ENCODE measurements at regions not wholly inside any gene's neighbourhood (a gene's known extent, or its start where the extent isn't known, plus 50 kb on each side); places are given as distances from the start of the nearest gene placed in this dataset.

DNA sequence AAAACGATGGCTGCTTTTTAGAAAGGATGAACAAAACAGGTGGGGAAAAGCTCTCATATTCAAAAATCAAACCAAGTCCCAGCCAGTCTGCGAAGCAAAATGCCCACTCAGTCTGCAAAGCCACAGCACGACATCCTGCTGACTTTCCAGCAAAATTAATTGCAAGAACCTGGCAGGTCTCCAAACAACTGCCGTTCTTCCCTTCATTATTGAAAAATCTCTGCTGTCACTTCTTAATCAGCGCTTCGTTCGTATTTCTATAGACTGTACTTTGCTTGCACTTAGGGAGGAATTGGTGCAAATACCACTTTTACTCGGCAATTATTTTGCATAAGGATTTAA is 222.4 kb downstream of the CBLN4 start:
- no peak for DNase-seq

DNA sequence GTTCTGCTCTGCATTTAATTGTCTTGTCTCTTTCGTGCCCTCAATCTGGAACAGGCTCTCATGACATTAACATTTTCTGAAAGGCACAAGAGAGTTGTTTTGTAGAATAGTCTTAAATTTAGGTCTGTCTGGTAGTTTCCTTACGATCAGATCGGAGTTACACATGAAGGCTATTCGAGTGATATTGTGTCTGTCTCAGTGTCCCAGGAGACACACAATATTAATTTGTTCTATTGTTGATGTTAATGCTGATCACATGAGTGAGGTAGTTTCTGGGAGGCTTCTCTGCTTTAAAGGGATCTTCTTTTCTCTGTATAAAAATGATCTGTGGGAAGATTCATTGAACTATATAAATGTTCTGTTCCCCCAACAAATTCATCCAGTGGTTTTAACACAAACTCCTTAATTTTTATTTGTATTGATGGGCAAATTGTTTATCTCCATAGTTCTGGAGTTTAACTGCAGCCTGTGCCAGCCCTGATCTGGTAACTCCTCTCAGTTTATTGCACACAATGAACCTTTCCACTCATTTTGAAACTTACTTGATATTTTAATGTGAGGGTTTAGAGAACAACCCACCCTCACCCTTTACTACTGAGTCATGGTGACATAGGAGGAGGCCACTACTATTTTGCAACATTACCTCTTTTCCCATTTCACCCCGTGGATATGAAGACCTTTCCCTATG is 223.0 kb downstream of the CBLN4 start:
- no peak for DNase-seq

DNA sequence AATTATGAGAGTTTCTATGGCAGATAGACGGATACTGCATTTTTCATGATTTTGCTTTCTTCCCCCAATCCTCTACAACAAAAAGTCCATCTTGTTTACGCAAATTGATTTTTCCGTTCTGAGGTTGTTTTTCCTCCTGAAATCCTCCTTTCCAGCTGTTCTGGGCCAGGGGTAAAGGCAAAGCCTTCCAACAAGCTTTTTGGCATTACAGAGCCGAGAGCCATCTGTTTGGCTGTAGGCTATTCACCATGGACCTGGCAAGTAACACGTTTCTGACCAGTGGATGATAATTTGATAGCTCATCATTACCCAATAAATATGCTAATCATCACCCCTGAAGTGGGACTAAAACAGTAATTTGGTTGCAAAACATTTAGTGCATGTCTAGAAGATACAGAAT is 226.5 kb downstream of the CBLN4 start:
- no peak for DNase-seq

DNA sequence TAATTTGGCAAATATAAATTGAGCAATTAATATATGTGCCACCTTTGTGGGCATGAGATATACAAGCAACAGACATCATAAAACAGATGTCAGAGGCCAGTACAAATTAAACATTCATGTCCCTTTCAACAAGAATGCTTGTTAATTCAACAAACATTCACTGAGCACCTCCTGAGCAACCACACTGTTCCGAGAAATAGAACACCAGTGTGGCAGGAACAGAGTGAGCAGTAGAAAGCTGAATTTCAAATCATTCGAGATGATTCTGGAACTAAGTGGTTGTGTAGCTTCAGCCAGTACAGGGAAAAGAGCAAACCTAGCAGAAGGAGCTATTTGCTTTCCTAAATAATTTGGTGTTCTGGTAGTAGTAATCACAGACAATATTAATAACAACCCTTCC is 227.7 kb downstream of the CBLN4 start:
- DNase-seq, result no peak

DNA sequence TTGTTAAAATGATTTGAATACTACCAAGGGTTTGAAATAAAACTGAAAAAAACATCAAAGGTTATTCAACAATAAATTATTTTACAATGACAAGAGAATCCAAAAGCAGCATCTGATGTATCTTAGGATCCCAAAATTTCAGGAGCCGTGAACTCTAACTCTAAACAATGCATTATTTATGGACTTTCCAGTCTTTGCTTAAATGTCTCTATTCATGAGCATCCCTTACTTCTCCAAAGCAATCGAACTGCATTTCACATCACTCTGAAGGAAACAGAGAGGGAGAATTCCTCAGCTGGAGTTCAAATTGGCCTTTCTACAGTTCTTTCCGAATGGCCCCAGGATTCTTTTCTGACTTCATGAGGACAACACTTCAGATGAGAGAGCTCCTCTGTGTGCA is 229.1 kb downstream of the CBLN4 start:
- no peak for DNase-seq

DNA sequence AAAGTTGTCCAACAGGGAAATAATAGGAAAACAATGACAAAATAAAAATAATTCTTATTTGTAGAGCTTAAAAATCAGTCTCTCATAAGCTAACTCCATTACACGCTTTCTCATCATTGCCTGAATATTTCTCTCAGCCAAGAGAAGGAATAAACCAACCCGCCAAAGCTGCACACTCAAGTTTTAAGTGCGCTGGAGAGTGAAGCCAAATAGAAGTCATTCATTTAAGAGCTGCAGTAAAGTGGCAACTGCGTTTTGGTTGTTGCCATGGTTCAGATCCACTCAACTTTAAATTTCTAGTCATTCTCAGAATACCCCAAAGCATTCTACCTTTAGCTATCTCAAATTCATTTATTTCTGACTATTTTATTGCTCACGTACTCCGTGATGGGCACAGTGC is 230.7 kb downstream of the CBLN4 start:
- DNase-seq, result no peak

DNA sequence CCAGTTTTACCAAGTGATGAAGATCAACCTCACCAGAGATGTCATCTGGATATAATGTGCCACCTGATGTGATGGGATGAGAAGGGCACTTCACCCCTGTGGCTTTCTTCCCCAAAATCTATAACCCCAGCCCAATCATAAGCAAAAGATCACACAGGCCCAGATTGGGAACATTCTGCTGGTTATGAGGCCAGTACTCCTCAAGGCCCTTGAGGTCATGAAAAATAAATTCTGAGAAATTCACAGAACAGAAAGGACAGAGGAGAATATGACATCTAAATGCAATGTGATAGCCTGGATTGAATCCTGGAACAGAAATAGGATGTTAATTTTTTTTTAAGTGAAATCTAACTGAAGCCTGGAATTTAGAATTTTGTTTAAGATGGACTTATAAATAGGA is 243.5 kb downstream of the CBLN4 start:
- no peak for DNase-seq

DNA sequence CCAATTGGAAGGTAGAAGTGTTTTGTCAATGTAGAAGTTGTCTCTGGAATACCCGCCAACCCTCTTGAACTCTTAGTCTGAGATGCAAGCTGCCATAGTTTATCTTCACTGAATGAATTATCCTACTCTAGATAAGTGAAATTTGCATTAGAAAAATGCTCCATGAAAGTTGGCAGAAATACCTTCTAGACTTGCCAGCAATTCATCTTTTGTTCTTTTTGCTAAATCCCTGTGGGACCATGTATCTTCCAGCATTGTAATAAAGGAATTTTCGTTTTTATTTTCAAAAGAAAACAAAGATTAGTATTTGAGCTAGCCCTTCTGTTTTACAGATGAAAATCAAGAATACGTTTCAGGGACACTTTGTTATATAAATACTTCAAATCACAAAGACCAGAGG is 244.2 kb downstream of the CBLN4 start:
- no peak for DNase-seq

DNA sequence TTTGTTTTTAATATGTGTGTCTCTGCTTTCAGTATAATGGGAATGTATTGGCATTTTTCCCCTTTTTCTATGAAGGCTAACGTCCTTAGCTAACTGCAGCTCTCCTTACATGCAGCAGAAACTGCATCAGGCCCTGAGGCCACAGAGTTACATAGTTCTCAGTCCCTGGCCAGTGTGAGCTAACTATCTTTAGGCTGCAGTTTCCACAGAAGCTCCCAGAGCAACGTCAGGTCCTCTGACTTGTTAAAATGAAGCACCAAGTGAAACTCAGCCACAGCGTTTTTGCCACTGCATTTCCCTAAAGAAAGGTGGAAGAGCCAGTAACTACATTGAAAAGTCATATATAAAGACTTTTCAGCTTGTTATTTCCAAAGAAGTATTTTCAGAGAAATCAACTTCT is 244.7 kb downstream of the CBLN4 start:
- no peak for DNase-seq

DNA sequence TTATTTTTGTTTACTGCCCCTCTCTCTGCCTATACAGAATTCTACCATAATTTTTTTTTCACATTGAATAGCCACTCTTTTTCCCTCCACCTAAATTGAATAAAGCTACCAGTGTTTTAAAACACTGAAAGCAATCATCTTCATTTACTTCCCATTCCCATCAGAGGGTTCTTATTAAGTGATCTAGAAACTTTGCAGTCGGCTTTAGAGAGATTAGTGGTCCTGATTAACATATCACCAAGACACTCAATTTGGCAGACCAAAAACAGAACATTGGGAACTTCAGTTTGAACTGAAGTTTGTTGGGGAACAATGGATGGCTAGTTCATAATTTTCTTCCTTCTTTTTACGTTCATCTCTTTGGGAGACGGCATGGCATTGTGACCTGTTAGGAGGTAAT is 249.5 kb downstream of the CBLN4 start:
- DNase-seq, result no peak

DNA sequence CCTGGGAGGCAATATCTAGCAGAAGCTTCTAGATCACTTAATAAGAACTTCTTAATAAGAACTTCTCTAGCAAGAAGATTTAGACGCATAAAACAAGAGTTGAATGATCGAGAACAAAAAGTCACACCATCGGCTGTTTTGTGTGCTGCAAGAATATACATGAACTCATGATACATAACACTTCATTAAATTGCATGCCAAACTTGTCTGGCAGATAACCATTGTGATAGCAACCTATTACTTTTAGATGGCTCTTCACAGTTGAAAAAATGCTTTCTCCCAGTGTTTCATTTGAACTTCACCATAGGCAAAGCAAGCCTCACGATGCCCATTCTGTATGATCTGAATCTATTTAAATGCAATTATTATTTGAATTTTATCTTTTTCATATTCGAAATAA is 249.9 kb downstream of the CBLN4 start:
- DNase-seq, result no peak

DNA sequence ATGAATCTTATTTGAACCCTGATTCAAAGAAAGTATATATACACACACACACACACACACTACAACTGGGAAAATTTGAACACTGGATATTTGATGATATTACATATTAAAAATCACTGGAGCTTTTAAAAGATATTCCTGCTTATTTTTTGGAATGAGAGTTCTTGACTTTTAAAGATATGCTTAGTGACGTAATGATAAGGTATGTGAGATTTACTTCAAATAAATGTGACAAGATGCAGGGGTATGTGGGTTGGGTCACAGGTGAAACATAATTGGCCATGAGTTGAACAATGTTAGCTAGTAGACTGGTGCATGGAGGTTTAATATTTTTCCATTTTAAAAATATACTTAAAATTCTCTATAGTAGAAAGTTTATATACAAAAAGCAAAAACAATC is 258.6 kb downstream of the CBLN4 start:
- DNase-seq, result no peak

DNA sequence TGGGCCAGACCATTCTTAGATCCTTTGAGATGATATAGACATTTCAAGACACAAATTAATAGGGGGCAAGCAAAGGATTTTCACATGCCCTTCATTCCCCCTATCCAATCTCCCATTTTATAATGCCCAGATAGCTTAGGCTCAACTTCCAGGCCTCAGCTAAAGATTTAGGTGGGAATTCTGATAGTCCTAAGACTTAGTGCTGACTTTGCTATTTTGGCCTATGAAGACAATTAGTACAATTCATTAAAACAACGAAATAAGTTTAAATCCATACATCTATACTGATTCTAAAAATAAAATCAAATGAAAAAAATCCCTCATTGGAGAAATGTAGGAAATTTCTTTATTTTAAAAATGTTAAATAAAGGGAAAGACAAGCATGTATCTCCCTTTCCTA is 259.5 kb downstream of the CBLN4 start:
- DNase-seq, result no peak

DNA sequence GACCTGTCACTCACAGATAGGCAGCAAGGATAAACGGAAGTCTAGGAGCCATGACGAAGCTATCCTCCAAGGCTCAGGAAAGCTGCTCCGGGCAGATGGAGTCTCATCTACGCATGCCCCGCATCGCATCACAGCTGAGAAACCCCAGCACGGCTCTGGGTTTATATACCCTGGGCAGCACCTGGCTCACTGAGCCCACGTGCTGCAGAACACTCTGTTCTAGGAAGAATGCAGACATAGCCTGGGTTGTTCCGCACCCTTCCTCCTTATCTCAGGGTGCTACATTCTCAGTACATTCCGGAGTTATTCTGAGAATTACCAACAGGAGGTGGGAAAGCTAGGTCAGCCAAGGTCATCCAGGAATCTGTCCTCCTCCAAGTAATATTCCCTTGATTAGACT is 260.4 kb downstream of the CBLN4 start:
- no peak for DNase-seq

DNA sequence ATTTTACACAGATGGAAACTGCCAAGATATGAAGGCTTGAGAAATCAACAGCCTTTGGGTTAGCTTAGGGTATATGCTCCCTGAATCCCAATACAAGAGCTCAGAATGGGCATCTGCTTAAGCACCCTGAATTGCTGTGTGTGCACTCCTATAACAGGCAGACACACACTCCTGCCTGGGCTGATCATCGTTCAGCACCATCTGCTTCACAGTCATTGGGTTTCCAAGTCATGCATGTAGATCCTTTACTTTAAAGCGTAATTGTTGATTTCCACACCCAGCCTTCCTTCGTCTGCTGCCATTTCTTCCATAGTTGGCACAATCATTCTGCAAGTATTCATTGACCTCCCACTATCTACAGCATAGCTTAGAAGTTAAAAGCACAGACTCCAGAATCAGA is 263.5 kb downstream of the CBLN4 start:
- no peak for DNase-seq

DNA sequence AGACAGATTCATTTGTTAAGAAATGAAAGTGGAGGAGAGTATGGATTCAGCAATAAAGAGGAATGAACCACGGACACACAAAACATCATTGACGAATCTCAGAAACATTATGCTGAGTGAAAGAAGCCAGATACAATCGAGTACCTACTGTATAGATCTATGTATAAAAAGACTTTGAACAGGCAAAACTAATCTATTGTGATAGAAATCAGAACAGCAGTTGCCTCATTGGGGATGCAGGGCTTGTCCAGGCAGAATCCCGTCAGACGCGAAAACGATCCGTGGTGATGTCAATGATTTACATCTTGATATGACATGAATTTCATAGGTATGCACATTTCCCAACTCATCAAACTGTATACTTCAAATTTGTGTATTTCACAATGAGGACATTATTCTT is 265.2 kb downstream of the CBLN4 start:
- DNase-seq, result no peak

DNA sequence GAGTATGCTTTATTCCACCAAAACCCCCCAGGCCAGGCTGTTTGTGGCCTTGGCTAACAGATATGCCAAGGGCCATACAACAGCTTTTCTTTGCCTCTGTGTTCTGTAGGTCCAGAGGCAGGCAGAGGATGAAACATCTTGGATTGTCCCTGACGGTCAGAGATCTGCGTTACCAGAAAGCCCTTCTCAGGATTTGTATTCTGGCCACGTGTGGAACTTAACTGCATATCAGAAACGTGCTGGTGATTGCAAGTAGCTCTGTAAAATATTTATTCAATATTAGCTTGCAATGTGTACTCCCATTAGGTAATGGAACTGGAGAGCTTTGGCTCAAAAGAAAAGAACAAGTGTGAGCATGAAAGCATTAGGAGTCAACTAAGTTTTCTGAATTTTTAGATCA is 275.0 kb downstream of the CBLN4 start:
- no peak for DNase-seq

DNA sequence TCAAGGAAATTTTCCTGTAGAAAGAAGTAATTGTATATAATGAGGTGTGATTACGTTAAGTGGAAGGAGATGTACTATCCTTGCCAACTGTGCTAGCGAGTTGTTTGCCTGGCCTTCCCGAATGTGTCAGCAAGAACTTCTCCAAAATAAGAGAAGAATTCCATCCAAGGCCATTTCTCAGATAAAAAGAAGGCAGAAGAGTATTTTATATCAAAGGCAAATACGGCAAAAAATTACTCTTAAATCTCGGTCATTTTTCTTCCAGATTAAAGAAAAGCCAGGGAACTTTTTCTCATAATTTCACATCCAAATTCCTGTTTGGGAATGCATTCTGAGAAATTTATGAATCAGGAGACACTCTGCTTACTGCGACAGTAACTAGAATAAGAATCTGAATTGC is 290.6 kb downstream of the CBLN4 start:
- DNase-seq, result no peak

DNA sequence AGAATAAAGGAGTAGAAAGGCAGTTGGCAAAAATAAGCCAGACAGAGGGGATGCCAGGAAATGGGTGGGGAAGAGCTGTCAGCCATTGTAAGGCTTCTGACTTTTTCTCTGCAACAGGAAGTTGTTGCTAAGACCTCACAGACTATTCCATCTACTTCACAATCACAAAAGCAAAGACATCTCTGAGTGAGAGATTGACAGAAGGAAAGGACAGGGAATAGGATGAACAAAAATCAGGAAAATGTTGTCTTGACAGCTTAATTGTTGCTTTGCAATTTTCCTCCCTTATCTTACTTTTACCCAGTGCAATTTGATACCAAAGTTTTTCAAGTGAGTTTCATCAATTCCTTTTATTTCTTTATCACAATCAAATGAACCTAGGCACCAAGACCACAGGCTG is 291.2 kb downstream of the CBLN4 start:
- DNase-seq, result no peak

DNA sequence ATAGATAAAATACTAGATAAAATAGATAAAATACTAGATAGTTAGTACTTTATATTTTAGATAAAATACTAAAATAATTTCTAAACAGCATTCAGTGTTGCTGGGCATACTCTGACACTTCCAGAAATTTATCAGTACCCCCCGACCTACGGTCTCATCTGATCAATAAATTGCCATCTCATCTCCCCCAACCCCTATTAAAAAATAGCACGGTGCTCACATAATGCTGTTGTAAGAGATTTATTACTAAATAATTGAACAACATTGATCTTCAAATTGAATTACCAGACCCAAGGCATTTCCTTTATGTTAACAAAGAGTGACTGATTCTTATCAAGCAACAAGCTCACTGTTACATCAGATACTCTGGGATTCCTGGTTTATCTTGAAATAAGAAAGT is 300.9 kb downstream of the CBLN4 start:
- DNase-seq, result no peak

DNA sequence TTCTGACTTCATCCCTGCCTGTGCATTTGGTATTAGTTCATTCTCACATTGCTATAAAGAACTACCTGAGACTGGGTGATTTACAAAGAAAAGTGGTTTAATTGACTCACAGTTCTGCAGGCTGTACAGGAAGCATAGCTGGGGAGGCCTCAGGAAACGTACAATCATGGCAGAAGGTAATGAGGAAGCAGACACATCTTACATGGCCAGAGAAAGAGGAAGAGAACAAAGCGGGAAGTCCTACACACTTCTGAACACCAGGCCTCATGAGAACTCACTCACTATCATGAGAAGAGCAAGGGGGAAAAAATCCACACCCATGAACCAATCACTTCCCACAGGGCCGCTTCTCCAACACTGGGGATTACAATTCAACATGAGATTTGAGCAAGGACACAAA is 303.9 kb downstream of the CBLN4 start:
- DNase-seq, result no peak

DNA sequence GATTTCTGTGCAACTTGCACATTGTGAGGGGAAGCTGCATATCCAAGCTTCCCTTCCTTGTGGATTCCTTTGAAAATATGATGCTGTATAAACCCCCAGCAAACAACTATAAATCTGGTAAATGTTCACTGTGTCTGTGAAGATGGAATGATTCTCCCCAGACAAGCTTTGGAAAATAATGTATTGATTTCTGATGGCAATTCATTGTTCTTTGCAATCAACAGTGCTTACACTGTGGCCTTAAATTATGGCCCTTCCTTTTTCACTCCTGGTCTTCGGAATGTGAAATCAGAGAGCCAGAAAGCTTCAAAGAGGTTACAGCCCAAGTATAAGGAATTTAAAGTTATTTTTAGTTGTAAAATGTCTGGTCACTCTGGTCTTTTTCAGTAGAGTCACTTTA is 308.8 kb downstream of the CBLN4 start:
- no peak for DNase-seq

DNA sequence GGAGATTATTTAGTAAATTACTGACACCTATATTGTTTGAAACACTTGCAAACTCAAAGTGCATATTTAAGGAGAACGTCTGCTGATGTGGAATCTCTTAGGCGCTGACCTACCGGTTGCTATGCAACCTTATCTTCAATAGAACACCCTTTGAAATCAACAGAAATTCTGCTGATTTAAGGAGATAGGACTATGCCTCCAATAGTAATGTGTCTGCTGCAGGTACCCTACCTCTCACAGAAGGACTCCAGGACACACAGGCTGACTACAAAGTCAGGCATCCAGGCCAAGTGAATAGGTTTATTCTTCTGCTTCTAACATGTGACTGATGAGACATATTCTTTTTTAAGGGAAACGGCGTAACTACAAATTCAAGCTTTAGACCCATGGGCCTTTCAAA is 311.7 kb downstream of the CBLN4 start:
- no peak for DNase-seq

DNA sequence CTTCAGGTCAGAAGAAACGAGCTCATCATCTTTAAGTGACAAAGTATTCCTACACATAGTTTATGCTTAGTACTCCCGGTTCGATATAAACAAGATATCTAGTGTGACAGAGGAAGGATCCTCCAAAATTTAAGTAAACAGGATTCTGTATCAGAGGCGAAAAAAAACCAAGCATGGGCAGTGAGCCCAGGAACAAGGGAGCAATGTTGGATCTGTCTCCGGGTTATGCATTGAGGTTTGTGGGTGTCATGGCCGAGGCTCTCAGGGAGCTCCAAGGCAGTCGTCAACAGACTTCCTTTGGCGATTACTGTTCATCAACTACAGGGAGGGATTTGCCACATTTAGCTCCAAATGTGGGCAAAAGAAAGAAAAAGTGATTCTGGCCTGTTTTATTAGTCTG is 319.5 kb downstream of the CBLN4 start:
- DNase-seq, result no peak

DNA sequence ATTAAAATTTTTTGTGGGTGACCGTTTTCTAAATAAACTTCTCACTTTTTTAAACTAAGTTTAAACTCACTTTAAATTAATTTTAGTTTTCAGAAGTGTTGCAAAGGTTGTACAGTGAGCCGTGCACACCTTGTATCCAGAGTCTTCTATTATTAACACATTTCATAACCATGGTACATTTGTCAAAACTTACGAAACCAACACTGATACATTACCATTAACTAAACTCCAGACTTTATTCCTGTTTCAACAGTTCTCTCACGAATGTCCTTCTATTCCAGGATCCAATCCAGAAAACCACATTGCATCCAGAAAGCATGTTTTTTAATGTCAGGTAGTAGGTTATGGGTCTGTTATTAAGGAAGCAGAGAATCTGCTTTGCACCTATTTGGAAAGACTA is 319.9 kb downstream of the CBLN4 start:
- DNase-seq, result no peak

DNA sequence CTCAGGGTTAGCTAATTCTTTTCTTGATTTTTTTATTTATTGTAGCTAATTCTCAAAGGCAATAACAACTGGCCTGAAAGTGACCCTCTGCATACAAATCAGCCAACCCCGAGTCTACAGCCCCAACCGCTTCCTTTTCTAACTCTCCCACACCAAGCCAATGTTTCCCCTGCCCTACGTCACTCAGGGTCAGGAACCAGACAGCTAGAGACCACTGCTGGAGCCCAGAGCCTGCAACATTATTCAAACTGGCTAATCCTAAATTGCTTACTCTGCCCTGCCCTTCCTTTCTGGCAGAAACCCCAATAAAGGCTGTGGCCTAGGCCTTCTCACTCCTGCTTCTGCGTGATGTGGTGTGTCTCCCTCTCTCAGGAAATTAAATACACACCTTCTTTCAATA is 320.7 kb downstream of the CBLN4 start:
- no peak for DNase-seq

Data from NCI-H526 treated with DMSO at 0.1 percent for 48 hours (cell line).